Neural cell (in vitro differentiated cells): ENCODE measurements at regions not wholly inside any gene's neighbourhood (a gene's known extent, or its start where the extent isn't known, plus 50 kb on each side); places are given as distances from the start of the nearest gene placed in this dataset.

ENCODE experiments used
- H2AFZ ChIP-seq: fragments of 200-600, 300-800 bp; sonication (generic), shearing (Covaris generic); 2 replicates; pipeline ENCODE4 v1.6.0; 2014; ENCODE audit warnings: low read depth, mild to moderate bottlenecking, antibody characterized with exemption, low read length, moderate library complexity
- H3F3A ChIP-seq: fragments of 200-600 bp; shearing (Covaris generic); 2 replicates; pipeline ENCODE4 v1.6.1; 2016; ENCODE audit warnings: mild to moderate bottlenecking, moderate library complexity, mixed read lengths, antibody characterized with exemption, low read length; ENCODE audit not compliant: insufficient read depth, poor library complexity, severe bottlenecking
- H3K27ac ChIP-seq: fragments of 200-600, 300-800 bp; sonication (generic), shearing (Covaris generic); 2 replicates; pipeline ENCODE4 v1.5.1; 2014; ENCODE audit warnings: mild to moderate bottlenecking, low read length, moderate library complexity
- H3K27me3 ChIP-seq: fragments of 300-800, 200-600 bp; sonication (generic), shearing (Covaris generic); 2 replicates; pipeline ENCODE4 v1.6.0; 2014; ENCODE audit warnings: mild to moderate bottlenecking, low read depth, low read length, moderate library complexity; ENCODE audit not compliant: insufficient read depth
- H3K36me3 ChIP-seq: fragments of 300-800, 200-600 bp; sonication (generic), shearing (Covaris generic); 2 replicates; pipeline ENCODE4 v1.5.1; 2014; ENCODE audit warnings: mild to moderate bottlenecking, antibody characterized with exemption, low read length, moderate library complexity; ENCODE audit not compliant: insufficient read depth
- H3K4me2 ChIP-seq: fragments of 300-800, 200-600 bp; sonication (generic), shearing (Covaris generic); 2 replicates; pipeline ENCODE4 v1.6.0; 2014; ENCODE audit warnings: mild to moderate bottlenecking, low read length
- H3K4me3 ChIP-seq: fragments of 300-800, 200-600 bp; sonication (generic), shearing (Covaris generic); 2 replicates; pipeline ENCODE4 v1.5.1; 2014; ENCODE audit warnings: mild to moderate bottlenecking, low read length, moderate library complexity
- H3K79me2 ChIP-seq: fragments of 200-600 bp; shearing (Covaris generic); replicated peaks from 2 replicates; pipeline ENCODE4 v1.6.0; 2014; ENCODE audit warnings: mild to moderate bottlenecking, low read length, moderate library complexity; ENCODE audit not compliant: insufficient read depth
- H3K9ac ChIP-seq: fragments of 300-800, 200-600 bp; sonication (generic), shearing (Covaris generic); 2 replicates; pipeline ENCODE4 v1.6.1; 2016; ENCODE audit warnings: mild to moderate bottlenecking, low read length, mixed read lengths
- H3K9me2 ChIP-seq: fragments of 200-600 bp; shearing (Covaris generic); 2 replicates; pipeline ENCODE4 v1.6.1; 2016; ENCODE audit warnings: mild to moderate bottlenecking, low read length, mixed read lengths; ENCODE audit not compliant: insufficient read depth
- H3K9me3 ChIP-seq: fragments of 200-600, 300-800 bp; sonication (generic), shearing (Covaris generic); 2 replicates; pipeline ENCODE4 v1.6.1; 2016; ENCODE audit warnings: mild to moderate bottlenecking, mixed run types, low read length, moderate library complexity, mixed read lengths
- H4K20me1 ChIP-seq: fragments of 200-600 bp; shearing (Covaris generic); 2 replicates; pipeline ENCODE4 v1.6.1; 2016; ENCODE audit warnings: mild to moderate bottlenecking, mixed run types; ENCODE audit not compliant: insufficient read depth
- EP300 ChIP-seq: fragments of 450-650 bp; conservative IDR thresholded peaks from 2 replicates; pipeline ENCODE4 v1.6.1; 2014; ENCODE audit warnings: antibody characterized with exemption, mild to moderate bottlenecking, moderate library complexity; ENCODE audit not compliant: poor library complexity, severe bottlenecking
- EZH2 ChIP-seq: fragments of 200-600, 300-800 bp; shearing (Covaris generic), sonication (generic); IDR thresholded peaks from 2 replicates; pipeline ENCODE4 v1.6.1; 2014; ENCODE audit warnings: antibody characterized with exemption, low read length, borderline replicate concordance, mild to moderate bottlenecking; ENCODE audit not compliant: insufficient read depth, poor library complexity, severe bottlenecking
- MXI1 ChIP-seq: fragments of 450-650 bp; conservative IDR thresholded peaks from 2 replicates; pipeline ENCODE4 v1.6.1; 2014; ENCODE audit warnings: antibody characterized with exemption, mild to moderate bottlenecking; ENCODE audit not compliant: poor library complexity, severe bottlenecking
- POLR2AphosphoS5 ChIP-seq: IDR thresholded peaks from 2 replicates; pipeline ENCODE4 v1.6.1; 2012
- RAD21 ChIP-seq: fragments of 450-650 bp; conservative IDR thresholded peaks from 2 replicates; pipeline ENCODE4 v1.6.1; 2014; ENCODE audit warnings: antibody characterized with exemption, mild to moderate bottlenecking, moderate library complexity
- SMC3 ChIP-seq: fragments of 450-650 bp; conservative IDR thresholded peaks from 2 replicates; pipeline ENCODE4 v1.6.1; 2014; ENCODE audit warnings: antibody characterized with exemption, mild to moderate bottlenecking, moderate library complexity; ENCODE audit not compliant: poor library complexity
- TAF1 ChIP-seq: IDR thresholded peaks from 2 replicates; pipeline ENCODE4 v1.6.1; 2012; ENCODE audit warnings: low read depth
- TF ChIP-seq, protein P1 (sequence below): IDR thresholded peaks from 2 replicates; pipeline ENCODE4 v1.6.1; 2012; ENCODE audit warnings: borderline replicate concordance
- TF ChIP-seq, protein P2 (sequence below): fragments of 450-650 bp; IDR thresholded peaks from 2 replicates; pipeline ENCODE4 v1.5.1; 2014; ENCODE audit warnings: antibody characterized with exemption, mild to moderate bottlenecking, moderate library complexity; ENCODE audit not compliant: poor library complexity, severe bottlenecking

DNA sequence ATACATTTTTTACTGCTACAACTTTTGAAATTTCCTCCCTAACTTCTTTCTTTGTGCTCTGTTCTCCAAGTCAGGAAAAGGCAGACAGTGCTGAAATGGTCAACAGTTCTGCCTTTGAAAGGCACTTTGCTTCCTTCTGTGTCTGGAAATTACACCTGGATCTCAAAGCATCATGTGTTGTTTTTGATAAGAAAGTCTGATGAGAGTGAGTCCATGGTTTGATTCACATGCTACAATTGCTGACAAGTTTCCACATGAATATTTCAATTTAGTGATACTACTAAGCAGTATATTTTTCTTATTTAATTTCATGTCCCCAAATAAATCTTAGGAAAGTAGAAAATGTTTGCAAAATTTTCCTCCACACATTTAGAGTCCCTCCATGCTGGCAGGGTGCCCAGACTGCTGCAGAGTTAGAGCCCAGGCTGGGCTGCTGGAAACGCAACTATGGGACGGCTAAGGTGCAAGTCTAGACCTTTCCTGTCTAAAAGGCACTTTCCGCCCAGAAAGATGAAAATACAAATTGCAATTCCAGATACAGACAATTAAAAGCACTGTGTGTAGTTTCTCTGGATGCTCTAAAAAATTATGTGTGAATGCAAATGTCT, 96.6 kb upstream of the RUNX1 start:
- H3K27ac ChIP-seq = no peak overlapping the region
- no peak for TF ChIP-seq RAD21
- TF ChIP-seq, protein P1, sequence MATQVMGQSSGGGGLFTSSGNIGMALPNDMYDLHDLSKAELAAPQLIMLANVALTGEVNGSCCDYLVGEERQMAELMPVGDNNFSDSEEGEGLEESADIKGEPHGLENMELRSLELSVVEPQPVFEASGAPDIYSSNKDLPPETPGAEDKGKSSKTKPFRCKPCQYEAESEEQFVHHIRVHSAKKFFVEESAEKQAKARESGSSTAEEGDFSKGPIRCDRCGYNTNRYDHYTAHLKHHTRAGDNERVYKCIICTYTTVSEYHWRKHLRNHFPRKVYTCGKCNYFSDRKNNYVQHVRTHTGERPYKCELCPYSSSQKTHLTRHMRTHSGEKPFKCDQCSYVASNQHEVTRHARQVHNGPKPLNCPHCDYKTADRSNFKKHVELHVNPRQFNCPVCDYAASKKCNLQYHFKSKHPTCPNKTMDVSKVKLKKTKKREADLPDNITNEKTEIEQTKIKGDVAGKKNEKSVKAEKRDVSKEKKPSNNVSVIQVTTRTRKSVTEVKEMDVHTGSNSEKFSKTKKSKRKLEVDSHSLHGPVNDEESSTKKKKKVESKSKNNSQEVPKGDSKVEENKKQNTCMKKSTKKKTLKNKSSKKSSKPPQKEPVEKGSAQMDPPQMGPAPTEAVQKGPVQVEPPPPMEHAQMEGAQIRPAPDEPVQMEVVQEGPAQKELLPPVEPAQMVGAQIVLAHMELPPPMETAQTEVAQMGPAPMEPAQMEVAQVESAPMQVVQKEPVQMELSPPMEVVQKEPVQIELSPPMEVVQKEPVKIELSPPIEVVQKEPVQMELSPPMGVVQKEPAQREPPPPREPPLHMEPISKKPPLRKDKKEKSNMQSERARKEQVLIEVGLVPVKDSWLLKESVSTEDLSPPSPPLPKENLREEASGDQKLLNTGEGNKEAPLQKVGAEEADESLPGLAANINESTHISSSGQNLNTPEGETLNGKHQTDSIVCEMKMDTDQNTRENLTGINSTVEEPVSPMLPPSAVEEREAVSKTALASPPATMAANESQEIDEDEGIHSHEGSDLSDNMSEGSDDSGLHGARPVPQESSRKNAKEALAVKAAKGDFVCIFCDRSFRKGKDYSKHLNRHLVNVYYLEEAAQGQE = no peak
- TF ChIP-seq, protein P2, sequence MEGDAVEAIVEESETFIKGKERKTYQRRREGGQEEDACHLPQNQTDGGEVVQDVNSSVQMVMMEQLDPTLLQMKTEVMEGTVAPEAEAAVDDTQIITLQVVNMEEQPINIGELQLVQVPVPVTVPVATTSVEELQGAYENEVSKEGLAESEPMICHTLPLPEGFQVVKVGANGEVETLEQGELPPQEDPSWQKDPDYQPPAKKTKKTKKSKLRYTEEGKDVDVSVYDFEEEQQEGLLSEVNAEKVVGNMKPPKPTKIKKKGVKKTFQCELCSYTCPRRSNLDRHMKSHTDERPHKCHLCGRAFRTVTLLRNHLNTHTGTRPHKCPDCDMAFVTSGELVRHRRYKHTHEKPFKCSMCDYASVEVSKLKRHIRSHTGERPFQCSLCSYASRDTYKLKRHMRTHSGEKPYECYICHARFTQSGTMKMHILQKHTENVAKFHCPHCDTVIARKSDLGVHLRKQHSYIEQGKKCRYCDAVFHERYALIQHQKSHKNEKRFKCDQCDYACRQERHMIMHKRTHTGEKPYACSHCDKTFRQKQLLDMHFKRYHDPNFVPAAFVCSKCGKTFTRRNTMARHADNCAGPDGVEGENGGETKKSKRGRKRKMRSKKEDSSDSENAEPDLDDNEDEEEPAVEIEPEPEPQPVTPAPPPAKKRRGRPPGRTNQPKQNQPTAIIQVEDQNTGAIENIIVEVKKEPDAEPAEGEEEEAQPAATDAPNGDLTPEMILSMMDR = no peak
- no peak for TF ChIP-seq POLR2AphosphoS5
- no peak for TF ChIP-seq EZH2
- TF ChIP-seq SMC3 = no peak
- no peak for TF ChIP-seq MXI1
- no peak for TF ChIP-seq EP300
- TF ChIP-seq TAF1 = no peak
- no peak overlapping the region for H3K4me3 ChIP-seq
- H4K20me1 ChIP-seq = no peaks in the 10 kb centered on the region
- no peaks in the 10 kb centered on the region for H3K9me3 ChIP-seq
- H3F3A ChIP-seq = no peaks in the 10 kb centered on the region
- H3K36me3 ChIP-seq = no peaks in the 10 kb centered on the region
- H3K4me2 ChIP-seq = no peak overlapping the region
- no peaks in the 10 kb centered on the region for H3K9me2 ChIP-seq
- H3K9ac ChIP-seq = no peak overlapping the region
- H3K79me2 ChIP-seq = no peaks in the 10 kb centered on the region
- H2AFZ ChIP-seq = no peak overlapping the region
- no peaks in the 10 kb centered on the region for H3K27me3 ChIP-seq

DNA sequence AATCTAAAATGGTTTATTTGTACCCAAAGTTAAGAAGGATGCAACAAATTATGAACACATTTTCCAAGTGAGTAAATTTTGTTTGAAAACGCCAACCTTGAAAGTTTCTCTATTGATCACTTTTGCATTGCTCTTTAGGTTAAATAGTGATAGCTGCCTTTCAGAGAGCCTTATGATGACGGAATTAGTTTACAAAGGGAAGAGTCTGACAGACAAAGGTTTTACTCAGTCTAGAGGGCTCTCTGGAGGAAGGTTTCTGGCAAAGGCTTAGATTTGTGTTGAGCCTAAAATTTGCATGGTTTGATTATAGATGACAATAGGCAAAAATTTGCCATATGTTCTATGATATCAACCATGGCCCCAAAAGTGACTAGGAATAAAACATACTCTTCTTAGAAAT, 95.9 kb upstream of the RUNX1 start:
- Histone ChIP-seq H3K4me3 (no peak overlapping the region), H3K27ac (no peak overlapping the region), H3K27me3 (no peaks in the 10 kb centered on the region), H3K9me2 (no peaks in the 10 kb centered on the region), H3K9ac (no peak overlapping the region), H4K20me1 (no peaks in the 10 kb centered on the region), H3K9me3 (no peaks in the 10 kb centered on the region), H3K36me3 (no peaks in the 10 kb centered on the region), H3F3A (no peaks in the 10 kb centered on the region), H2AFZ (no peak overlapping the region), H3K4me2 (no peak overlapping the region), H3K79me2 (no peaks in the 10 kb centered on the region)
- TF ChIP-seq POLR2AphosphoS5 = no peak
- TF ChIP-seq, protein P1 = no peak
- TF ChIP-seq MXI1 = no peak
- TF ChIP-seq EZH2 = no peak
- TF ChIP-seq SMC3 = no peak
